Gastroesophageal sphincter (tissue), 3 donors: ENCODE measurements at regions not wholly inside any gene's neighbourhood (a gene's known extent, or its start where the extent isn't known, plus 50 kb on each side); places are given as distances from the start of the nearest gene placed in this dataset.

Source experiments
- POLR2A ChIP-seq, 2 donors: fragments of 450-650 bp; IDR thresholded peaks; one replicate each; pipeline ENCODE4 v1.6.1; 2017; ENCODE audit warnings: antibody characterized with exemption in 2 of 2, mild to moderate bottlenecking in 2 of 2, moderate library complexity in 1 of 2
- TF ChIP-seq, protein P1 (sequence below), 4 experiments: fragments of 200-600 bp in 2 of 4; fragments of 450-650 bp in 2 of 4; sonication (generic) in 1 of 4; IDR thresholded peaks; one replicate each; pipeline ENCODE4 v1.5.1; 2017 to 2019; ENCODE audit warnings: antibody characterized with exemption in 4 of 4, mild to moderate bottlenecking in 2 of 4, moderate library complexity in 2 of 4

DNA sequence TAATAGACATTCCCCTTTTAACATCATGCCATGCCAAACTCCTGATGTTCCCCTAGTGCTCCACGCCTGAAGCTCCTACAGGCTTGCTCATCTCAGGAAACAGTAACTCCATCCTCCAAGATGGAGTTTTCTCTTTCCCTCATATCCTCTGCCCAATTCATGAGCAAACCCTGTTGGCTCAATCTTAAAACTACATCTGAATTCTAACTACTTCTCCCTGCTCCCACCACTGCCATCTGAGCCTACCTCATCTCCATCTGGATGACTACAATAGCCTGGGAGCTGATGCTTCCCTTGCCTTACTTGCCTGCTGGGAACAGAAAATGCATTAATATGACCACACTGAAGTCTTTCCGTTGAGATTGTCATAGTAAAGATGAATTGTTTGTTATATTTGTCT is 271.7 kb upstream of the MKLN1 start:
- TF ChIP-seq POLR2A (IDR thresholded peaks at IDR 0.05): no peak
- TF ChIP-seq, protein P1, sequence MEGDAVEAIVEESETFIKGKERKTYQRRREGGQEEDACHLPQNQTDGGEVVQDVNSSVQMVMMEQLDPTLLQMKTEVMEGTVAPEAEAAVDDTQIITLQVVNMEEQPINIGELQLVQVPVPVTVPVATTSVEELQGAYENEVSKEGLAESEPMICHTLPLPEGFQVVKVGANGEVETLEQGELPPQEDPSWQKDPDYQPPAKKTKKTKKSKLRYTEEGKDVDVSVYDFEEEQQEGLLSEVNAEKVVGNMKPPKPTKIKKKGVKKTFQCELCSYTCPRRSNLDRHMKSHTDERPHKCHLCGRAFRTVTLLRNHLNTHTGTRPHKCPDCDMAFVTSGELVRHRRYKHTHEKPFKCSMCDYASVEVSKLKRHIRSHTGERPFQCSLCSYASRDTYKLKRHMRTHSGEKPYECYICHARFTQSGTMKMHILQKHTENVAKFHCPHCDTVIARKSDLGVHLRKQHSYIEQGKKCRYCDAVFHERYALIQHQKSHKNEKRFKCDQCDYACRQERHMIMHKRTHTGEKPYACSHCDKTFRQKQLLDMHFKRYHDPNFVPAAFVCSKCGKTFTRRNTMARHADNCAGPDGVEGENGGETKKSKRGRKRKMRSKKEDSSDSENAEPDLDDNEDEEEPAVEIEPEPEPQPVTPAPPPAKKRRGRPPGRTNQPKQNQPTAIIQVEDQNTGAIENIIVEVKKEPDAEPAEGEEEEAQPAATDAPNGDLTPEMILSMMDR (IDR thresholded peaks at IDR 0.05): no peak
